A673 (cell line): ENCODE measurements at regions not wholly inside any gene's neighbourhood (a gene's known extent, or its start where the extent isn't known, plus 50 kb on each side); places are given as distances from the start of the nearest gene placed in this dataset.

Experiments
- CTCF ChIP-seq: fragments of 300-800, 200-600 bp; sonication (generic); conservative IDR thresholded peaks from 2 replicates; pipeline ENCODE4 v1.5.1; 2017; ENCODE audit warnings: low read depth, mild to moderate bottlenecking, antibody characterized with exemption, low read length, moderate library complexity, mixed read lengths
- EZH2 ChIP-seq: fragments of 200-600 bp; sonication (generic); IDR thresholded peaks from 2 replicates; pipeline ENCODE4 v1.6.1; 2017; ENCODE audit warnings: borderline replicate concordance, low read depth, mild to moderate bottlenecking, mixed read lengths, antibody characterized with exemption, low read length; ENCODE audit not compliant: poor library complexity, severe bottlenecking

- TF ChIP-seq CTCF (no peak), EZH2 (no peak)
Measured at GRCh38 chr5:41649659-41650058, 139.3 kb upstream of the PLCXD3 start.
